ENCODE measurements at regions not wholly inside any gene's neighbourhood (a gene's known extent, or its start where the extent isn't known, plus 50 kb on each side); places are given as distances from the start of the nearest gene placed in this dataset.

DNA sequence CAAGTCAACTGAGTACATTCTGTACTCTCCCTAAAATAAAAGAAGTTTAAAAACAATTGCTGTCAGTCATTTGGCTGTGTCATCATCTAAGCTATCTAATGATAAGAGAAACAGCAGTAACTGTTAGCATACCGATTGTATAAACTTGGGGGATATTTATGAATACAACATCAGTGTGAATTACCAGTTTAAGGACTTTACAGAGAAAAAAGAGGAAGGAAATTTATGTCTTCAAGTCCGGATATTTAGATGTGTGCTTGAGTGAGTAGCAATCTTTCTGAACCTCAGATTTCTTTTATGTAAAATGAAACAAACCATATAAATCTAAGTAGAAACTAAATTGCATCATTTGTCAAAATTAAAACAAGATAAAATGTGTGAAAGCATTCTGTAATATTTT is 1557.0 kb downstream of the MRPL39 start:
- DNase-seq, result no peak

DNA sequence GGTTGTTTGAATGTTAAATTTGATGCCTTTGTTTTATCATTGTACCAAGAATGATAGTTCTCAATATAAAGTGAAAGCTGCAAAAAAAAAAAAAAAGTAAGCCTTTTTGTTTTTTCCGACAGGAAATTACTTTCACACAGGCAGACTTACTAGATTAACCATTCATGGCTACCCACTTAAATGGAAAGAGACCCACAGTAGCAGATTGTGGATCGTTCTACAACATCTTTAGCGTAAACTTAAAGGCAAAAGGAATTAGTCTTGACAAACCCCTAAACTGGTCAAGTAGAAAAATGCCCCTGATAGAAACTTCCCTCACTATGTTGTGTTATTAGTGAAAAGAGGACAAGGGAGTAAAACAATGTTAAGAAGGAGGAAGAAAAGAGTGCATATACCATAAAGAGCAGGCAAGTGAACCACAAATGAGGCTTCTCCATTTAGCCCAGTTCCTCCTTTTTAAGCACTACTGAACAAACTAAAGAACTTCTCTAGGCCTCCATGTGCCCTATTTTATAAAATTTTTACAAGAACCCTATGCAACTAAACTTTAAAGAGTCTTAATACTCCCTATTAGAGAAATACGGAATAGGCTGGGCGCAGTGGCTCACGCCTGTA is 1560.3 kb downstream of the MRPL39 start:
- DNase-seq, result no peak

DNA sequence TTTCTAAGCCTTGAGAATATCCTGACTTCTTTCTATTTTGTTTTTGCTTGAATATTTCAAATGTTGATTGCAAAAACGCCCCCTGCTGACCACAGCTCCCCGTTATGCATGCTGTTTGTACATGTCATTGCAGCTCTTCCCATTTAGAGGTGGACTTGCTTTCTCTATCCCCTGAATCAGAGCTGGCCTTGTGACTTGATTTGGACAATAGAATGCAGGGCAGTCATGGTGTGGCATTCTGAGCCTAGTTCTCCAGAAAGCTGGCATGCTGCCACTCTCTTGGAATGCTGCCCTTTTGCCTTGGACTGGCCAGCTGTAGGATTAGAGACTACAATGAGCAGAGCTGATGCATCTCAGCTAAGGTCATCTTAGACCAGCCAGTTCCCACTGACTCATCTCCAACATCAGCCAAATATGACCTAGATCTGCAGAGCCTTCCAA is 1561.5 kb downstream of the MRPL39 start:
- no peak for DNase-seq

DNA sequence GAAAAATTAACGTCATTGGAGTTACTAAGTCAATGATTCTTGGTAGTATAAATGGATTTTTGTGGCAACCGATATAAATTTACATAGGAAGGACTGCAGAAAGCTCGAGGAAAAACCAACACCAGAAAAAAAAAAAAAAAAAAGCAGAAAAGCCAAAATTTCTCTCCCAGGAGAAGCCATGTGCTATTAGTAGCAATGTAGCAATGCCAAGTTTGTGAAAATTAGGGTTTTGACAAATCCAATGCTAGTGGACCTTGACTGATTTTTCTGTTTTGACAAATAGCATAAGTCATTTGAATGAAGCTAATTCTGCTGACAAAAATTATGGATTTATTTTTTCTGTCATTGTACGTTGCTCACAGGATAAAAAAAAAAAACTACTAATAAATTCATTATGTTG is 1561.9 kb downstream of the MRPL39 start:
- no peak for DNase-seq

DNA sequence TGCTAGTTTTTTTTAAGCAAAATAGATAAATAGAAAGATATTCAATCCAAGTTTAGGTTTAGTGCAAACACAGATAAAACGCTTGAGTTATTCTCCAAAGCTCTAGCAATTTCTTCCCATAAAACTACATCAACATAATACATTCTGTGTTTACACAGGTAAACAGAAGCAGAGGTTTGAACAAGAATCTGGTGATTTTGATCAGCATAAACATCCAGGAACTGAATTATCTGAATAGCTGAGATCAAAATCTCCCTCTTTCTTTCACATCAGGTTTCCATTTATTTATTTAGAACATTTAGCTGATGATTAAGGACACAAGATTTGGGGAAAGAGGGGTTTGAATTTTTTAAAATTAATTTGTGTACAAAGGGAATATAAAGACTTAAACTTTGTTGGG is 1564.6 kb downstream of the MRPL39 start:
- no peak for DNase-seq

DNA sequence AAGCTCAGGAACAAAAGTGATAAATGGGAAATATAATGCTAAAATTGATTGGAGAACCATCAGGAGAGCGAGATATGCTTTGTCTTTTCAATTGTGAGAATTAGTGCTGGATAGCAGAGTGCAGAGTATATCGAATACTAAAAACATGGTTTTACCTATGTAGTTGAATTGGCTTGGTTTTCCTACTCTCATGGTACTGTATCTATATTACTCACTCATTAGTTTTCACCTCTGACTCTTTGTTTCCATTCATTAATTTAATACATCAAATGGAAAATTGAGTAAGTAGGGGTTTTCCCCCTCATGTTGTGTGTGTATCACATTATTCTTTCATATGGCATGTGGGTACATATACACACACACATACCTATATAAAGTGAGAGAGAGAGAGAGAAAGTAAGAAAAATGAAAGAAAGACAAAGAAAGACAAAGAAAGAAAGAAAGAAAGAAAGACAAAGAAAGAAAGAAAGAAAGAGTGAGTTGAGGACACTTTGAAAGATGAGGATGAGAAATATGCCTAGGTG is 1574.5 kb downstream of the MRPL39 start:
- DNase-seq, result no peak

DNA sequence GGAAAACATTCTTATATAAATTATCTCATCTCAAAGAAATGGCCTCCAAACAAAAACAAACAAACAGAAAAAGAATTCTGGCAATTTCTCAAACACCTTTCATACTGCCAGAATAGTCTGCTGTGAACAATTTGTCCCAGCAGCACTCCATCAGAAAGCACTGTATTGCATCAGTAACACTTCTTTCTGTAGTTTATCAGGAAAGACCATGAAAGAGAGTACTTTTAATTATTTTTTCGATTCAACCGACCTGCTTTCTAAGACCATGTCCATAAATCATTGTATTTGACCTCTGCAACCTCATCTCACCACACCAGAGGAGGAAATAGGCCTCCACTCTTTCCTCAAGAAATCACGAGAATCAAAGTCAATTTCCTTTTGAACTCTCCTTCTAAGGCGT is 1579.9 kb downstream of the MRPL39 start:
- DNase-seq, result no peak

DNA sequence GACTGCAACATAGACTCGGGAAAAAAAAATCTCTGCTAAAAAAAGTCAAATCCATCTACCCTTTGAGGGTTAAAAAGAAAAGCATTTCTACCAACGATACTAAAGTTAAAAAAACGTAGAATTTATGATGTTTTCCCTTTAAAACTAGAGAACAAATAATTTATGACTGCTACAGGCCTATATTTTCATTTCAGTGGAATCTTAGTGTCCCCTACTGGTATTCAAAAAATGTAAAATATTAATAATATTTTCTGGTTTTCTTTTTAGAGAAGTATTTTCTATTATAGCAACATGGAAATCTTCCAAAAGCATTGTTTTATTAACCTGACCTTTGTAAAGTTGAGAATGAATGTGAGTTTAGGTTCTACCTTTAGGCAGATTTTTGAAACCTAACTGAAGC is 1582.2 kb downstream of the MRPL39 start:
- DNase-seq, result no peak

DNA sequence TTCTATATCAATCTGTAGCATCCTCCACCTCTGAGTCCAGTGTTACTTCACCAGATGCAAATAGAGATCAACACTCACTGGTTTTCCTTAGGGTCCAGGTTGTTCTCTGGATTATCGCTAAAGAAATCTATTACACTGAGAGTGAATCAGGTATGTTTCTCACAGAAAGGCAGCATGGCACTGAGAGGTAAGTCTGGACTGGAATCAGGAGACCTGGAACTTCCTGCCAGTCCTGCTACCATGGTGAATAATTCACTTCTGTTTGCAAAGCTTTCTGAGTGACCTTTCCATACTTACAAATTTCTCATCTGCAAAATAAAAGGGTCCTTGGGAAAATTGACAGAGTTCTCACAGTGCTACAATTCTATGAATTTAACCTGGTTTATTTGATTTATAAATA is 1583.3 kb downstream of the MRPL39 start:
- DNase-seq, result no peak

DNA sequence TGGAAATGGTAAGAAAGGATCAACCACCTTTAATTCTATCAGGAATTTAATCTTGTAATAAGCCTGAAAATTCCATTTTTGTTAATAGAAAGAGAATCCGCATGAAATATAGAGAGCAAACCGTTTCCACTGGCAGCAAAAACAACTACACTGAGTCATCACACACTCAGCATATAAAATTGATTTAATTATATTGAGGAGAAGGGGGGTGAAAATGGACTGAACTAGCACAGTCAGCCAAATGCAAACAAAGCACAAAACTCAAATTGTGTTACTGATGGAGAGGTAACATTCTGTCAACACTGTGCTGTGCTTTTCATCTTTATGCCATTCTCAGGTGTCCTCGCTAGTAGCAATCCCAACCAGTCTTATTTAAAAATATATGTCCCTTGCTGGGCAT is 1583.9 kb downstream of the MRPL39 start:
- DNase-seq, result no peak

DNA sequence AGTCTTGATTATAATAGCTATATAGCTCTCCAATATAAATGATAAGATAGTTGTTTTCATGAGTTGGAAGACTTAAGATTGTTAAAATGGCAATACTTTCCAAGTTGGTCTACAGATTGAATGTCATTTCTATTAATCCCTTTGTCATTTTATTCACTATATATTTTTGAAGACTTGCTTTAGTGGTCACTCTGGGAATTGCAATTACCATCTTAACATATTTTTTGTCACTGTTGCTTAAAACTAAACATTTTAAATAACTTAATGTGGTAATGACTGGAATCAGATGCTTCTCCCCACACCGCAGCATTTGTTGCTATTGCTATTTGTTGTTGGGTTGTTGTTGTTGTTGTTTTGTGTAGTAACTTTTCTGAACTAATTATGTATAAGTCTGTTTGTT is 1592.9 kb downstream of the MRPL39 start:
- DNase-seq, result no peak

DNA sequence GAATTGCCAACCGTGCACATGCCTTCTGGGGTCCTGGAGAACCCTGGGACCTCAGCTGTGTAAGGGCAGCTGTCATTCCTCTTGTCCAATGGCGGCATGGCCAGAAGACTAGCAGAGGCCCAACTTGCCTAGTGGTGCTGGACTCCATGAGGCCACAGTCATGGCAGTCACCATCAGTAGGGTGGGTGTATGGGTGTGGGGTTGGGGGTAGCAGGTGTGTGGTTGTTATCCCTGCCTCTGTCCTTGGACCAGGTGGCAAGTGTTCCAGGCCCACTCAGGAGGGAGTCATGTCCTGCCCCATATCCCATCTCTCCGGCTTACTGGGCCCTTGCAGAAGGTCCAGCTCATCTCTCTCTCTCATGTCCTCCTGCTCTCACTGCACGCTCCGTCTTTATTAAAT is 1596.2 kb downstream of the MRPL39 start:
- DNase-seq, result no peak

DNA sequence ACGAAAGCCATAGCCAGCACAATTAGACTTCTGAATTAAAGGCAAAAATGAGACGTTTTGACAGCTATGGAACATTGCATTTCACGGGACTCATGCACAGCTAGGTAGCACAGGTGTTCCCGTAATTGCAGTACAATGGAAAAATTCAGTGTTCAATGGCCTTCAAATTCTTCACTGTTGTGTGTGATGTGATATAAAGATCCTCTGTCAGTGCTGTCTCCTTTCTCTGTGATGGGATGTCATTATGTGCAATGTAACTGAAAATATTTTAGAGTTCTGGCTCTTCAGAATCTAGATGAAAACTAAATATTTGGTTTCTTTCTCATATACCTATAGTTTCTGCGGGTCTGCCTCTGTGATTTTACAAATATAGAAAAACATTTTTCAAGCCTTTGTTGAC is 1599.7 kb downstream of the MRPL39 start:
- DNase-seq, result no peak

DNA sequence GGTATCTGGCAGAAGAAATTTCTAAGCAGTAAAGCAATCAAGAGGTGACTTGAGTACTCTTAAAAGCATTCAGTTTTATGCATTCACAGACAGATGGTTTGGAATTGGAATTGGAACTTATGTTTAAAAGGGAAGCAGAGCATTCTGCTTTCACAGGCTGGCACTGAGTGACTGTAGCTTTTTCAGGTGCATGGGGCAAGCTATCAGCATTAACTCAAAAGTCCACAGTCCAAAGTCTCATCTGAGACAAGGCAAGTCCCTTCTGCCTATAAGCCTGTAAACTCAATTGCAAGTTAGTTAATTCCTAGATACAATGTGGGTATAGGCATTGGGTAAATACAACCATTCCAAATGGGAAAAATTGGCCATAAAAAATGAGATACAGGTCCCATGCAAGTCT is 1620.3 kb downstream of the MRPL39 start:
- DNase-seq, result no peak

DNA sequence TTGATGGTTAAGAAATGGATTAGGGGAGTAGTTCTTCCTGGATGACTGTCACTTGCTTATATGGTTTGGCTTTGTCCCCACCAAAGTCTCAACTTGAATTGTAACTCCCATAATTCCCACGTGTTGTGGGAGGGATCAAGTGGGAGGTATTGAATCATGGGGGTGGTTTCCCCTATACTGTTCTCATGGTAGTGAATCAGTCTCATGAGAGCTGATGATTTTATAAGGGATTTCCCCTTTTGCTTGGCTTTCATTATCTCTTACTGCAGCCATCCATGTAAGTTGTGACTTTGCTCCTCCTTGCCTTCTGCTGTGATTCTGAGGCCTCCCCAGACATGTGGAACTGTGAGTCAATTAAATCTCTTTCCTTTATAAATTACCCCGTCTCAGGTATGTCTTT is 1621.1 kb downstream of the MRPL39 start:
- DNase-seq, result no peak

DNA sequence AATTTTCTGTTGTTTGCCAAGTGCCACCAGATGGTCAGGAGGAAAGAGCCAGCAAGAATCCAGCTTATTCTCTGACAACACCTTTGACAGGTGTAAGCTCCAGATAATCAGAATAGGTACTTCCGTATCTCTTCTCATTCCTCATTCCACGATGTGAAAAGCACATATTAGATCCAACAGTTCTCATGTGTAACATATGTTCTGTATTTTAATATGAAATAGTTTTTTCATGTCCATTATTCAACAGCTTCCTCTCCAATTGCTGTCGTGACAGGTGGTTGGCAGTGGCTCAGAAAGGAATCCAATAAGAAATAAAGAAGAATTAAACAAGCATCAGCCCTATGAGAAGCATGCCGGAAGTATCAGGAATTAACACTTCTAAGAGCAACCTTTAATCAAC is 1624.7 kb downstream of the MRPL39 start:
- DNase-seq, result no peak

DNA sequence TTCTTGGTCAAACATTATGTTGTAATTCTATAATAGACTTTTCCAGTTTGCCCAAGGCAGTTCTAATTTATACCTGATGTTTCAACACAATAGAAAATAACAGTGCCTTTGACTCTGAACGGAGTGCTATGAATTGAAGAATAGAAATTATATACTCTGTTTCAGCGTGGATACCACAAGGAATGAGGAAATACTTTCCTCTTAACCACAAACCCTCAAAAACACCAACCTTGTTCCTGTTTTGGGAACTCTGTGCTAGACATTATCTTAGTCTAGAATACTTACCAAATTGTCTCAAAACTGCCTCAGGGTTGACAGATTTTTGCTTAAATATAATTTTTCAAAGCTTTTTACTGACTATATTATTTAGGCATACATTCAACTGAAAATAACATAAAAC is 1629.3 kb downstream of the MRPL39 start:
- no peak for DNase-seq

DNA sequence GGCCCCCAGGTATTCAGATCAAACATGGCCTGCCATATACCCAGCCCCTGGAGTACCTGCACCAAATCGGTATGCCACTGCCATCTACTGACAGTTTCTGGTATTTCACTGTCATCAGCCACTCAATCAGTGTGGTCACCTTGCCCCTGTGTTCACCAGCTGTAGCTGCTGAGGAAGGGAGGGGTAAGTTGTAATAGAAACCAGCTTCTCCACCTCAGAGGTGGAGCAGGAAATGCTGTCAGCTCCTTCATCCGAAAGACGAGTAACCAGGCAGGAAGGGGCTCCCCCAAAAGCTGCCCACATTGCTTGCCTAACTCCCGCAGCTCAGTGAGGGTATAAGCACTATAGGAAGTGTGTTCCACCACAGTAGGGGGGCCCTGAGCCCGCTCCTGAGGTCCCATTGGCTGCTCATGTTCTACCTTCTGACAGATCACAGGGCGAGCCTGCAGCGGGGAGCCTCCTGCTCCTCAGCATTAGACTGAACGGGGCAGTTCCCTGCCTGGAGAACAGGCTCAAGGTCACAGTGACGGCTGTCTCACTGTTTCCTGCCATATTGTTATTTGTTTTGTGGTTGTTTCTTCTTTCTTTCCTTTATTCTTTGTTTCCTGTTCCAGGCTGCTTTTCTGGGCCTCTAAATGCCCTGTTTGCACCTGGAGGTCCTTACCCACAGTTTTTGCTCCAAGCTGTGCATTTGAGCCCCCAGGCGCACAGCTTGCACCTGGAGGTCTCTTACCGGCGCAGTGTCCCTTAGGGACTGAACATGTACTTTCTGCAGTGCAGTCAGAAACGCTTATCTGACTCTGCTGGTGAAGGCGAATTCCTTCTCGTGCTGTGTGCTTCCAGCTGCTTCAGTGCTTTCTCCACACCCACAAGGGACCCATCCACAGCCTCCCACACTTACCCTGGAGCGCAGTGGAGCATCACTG is 1638.3 kb downstream of the MRPL39 start:
- no peak for DNase-seq

DNA sequence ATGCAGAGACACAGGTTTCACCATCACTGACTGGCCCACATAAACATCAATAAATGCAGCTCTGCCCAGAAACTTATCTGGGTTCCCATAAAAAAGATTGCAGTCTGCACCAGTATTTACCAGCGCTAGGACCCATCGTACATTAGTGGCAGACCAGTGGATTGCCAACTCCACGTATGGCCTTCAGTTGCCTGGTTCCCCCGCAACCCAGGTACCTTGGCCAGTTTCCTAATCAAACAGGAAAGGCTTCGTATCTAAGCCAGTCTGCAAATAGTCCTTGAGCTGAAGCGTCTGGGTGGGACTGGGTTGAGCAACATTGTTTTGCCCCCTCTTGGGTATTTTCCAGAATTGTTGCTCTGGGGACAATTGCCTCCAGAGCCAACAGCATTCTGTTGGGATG is 1639.3 kb downstream of the MRPL39 start:
- no peak for DNase-seq

DNA sequence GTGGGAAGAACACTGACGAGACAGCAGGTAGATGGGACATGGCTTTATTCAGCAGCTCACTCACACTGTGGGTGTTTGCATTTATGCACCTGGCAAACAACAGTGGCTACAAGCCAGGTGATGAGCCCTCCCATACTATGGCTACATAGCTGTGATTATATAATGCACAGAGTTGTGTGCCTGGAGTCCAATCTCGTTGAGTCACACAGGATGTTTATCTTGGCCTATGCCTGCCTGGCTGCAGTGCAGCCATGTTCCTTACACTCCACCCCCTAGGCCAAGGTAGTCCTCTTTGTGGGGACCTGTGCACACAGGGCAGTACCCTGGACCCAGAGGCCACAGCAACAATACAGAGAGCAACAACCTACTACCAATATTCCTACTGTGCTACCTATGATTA is 1643.8 kb downstream of the MRPL39 start:
- DNase-seq, result no peak

DNA sequence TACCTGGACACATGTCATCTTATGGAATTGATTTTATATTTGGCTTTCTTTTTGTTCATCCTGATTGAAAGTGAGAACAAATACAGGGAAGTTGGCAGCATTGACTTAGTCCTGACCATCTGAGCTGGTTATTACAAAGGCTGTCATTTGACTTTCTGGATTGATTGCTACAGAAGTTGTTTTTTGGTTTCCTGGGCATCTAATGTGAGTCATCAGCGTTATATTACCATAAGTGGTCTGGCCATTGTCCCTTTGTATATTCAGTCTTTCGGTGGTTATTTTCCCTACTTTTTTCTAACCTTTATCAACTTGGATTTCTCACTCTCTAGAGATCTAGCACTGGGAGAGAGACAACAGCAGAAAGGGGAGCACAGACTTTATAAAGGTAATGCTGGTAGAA is 1646.5 kb downstream of the MRPL39 start:
- DNase-seq, result no peak

DNA sequence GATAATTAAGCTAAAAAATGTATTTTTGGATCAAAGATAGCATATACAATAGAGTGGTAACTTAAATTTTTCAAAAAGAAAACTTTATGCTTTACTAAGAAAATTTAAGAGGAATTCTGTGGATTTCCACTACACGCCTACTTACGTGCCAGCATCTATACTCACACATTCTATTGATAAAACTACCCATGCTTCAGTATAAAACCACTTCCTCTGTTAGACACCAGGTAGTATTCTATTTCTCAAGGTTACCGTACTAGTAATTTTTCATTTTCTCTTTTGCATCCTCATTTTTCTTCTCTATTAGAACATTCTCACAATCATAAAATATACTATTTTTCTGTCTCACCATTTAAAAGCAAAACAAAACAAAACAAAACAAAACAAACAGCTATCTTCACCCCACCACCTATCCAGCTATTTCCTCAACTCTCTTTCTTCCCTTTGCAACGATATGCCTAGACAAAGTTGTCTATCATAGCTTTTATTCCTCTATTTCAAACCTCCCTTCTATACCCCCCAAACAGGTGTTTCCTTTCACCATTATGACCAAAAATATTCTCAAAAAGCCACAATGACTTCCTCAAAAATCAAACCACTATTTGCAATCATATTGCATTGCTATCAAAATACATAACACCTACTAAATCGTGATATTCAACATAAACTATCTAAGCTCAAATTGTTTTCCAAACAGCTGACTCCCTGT is 1652.0 kb downstream of the MRPL39 start:
- DNase-seq, result no peak

DNA sequence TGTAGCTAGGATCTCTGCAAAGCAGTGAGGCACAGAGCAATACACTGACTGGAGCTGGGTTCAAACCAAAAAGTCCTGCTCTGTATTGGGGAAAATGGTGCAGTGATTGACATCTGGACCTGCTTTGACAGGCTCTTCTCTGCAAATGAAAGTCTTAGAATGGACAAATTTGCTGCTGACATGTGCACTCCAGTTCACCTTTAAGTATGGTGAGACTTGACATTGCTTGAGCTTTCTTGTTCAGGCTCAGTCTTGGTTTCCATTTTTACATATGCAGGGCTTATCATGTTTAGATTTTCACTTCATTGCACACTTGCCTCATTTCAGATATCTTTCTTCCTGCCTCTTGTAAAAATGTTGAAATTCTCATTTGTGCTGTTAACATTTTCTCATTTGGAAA is 1655.0 kb downstream of the MRPL39 start:
- DNase-seq, result no peak

DNA sequence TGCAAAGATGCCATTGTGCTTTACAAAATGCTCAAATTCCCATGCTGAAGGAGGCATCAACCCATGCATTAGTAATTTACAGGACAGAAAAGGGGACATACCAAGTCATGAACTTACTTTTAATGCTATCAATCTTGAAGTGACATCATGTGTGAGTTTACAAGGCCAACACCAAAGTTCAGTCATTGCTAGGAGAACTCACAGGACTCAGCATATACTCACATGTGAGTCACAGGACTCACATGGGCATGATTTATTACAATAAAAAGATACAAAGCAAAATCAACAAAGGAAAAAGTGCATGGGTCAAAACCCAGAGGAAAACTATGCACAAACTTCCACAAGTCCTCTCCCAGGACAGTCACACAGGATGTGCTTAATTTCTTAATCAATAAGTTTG is 1656.0 kb downstream of the MRPL39 start:
- no peak for DNase-seq

Measured in HCEC 1CT (cell line).